DMS53 (cell line): ENCODE measurements at regions not wholly inside any gene's neighbourhood (a gene's known extent, or its start where the extent isn't known, plus 50 kb on each side); places are given as distances from the start of the nearest gene placed in this dataset.
"Not testable (repeated sequence)": the region's sequence is repeated elsewhere in the genome, so short reads cannot be mapped to it uniquely, and the experiment has no call there.

Experiments
- DNase-seq: peaks from one replicate; lab custom pipeline; 2025; lab: John Stamatoyannopoulos, UW

DNA sequence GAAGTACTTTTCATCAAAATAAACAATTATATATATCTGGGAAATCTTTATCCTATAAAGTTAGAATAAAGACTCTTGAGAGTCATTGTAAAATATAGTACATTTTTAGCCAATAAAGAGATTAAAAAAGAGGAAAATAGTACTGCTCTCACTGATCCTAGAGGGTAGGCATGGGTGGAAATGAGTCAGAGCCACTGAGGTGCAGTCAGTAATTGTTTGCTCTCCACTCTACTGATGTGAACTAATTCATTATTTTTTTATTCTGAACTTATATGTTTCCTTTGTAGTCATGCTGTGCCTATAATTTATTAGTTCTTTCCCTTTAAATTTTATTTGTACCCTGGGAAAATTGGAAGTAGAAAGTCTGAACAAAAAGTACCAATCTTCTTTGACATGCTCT lies 1359.4 kb upstream of the GJE1 start:
- peak; percentile 63 for DNase-seq

DNA sequence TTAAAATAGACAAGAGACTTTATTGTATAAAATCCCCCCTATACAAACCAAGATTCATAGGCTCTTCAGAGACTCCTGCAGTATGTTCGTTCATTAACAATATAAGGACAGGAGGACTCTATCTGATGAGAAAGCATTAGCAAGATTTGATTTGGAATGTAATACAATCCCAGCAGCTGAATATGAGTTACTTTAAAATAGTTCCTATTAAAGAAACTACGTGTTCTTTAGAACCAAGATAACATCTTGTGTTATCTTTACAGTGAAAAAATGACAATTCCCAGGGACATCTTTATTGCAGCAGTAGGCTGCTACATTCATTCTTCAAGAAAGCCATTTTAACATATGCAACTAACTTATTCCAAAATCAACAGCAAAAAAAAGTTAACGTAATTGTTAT lies 1360.1 kb upstream of the GJE1 start:
- DNase-seq: no peak

DNA sequence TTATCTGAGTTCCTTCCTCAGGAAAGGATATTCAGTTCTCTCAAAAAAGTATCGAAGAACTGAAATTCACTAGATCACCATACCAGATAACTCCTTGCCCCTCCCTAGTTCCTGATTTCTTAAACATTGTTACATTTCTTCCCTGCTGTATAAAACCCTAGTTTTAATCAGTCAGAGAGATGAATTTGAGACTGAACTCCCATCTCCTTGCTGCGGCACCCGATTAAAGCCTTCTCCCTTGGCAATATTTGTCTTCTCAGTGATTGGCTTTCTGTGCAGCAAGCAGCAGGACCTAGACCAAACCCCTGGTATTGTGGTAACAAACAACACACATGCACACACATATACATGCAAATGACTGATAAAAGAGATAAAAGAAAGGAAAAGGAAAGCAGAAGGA lies 1364.6 kb upstream of the GJE1 start:
- no peak for DNase-seq

DNA sequence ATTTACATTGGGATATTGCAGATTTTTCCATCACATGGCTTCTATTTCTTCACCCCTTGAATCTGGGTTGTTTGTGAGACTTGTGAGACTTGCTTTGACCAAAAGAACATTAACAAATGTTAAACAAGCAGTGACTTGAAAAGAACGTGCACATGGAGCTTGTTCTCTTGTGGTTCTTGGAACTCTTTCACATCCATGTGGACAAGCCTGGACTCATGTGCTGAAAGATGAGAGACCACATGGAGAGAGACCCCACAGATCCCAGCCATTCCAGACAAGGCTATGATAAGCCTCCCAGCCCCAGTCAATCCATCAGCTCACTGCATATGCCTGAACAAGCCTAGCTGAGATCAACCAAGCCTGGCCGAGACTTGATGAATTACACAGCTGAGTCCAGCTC lies 1365.7 kb upstream of the GJE1 start:
- no peak for DNase-seq

DNA sequence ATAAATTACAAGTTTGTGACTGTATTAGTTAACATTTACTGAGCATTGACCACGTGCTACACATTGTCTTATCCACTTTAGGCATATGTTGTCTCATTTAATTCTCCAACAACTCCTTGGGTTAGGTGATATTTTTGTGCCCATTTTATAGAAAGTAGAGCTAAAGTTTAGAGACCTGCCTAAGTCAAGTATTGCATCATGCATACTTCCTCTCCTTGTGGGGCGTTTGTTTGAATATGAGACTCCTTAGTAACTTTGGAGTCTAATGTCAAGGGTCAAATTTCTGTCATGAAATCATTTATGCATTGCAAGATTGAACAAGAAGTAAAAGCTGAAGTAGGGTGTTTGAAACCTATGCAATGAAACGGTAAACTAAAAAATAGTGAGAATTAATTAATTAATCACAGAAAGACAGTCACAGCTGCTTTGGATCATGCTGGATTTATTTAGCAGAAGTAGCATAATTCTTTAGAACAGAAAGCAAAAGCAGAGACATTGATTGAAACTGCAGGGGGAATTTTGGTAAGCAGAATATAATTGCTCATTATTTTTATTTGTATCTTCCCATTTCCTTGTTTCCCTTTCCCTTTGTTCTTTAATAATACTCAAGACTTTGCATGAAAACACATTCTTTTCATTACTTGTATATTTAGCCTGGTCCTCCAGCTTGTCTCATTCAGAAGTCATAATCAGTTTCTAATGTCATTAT lies 1374.4 kb upstream of the GJE1 start:
- no peak for DNase-seq

DNA sequence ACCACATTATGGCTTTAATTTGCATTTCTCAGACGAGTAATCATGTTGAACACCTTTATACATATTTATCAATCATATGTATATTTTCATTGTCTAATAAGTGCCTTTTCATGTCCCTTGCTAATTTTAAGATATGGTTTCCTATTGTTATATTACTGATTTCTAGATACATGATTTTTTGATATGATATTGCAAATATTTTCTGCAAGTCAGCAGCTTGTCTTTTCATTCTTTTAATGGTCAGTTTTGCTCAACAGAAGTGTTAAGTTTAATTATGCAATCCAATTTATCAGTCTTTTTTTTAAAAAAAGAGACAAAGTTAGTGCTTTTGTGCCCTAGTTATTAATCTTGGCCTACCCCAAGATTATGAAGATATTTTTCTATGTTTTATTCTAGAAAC lies 1377.8 kb upstream of the CITED2 start:
- no peak for DNase-seq

DNA sequence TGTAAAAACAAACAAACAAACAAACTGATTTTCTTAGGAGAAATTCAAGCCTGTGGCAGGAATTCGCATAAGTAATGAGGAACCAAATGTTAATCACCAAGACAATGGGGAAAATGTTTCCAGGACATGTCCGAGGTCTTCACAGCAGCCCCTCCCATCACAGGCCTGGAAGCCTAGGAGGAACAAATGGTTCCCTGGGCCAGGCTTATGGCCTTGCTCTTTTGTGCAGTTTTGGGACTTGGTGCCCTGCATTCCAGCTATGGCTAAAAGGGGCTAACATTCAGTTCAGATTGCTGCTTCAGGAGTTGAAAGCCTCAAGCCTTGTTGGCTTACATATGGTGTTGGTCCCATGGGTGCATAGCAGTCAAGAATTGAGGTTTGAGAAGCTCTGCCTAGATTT lies 1372.7 kb upstream of the CITED2 start:
- DNase-seq: no peak

DNA sequence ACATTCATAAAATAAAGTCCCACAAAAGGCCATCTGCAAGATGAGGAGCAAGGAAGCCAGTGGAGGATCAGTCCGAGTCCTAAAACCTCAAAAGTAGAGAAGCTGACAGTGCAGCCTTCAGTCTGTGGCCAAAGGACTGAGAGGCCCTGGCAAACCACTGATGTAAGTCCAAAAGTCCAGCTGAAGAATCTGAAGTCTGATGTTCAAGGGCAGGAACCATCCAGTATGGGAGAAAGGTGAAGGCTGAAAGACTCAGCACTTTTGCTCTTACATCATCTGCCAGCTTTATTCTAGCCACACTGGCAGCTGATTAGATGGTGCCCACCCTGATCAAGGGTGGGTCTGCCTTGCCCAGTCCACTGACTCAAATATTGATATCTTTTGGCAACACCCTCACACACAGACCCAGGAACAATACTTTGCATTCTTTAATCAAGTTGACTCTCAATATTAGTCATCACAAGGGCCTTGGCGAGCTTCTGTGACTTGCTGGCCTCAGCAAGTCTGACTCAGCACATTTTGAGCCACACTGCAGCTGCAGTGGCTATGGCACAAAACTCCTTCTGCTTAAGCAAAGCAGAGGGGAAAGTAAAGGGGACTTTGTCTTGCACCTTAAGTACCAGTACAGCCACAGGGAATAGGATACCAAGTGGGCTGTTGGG lies 1370.3 kb upstream of the CITED2 start:
- DNase-seq: peak; percentile 2

DNA sequence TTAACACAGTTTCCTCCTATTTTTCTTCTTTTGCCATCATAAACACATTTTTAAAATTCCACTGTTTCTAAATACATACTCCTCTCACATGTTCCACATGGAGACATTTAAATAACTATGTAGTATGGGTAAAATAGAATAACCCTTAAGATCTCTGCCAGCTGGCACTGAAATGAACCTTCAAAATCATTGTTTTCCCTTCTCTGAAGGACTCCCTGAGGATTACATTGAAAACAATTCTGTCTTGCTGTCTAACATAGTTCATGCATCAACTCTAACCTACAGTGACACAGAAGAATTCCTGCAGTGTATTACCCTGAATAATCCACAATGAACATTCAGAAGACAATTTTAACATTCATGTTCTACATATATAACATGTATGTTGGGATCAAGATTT lies 1361.8 kb upstream of the CITED2 start:
- no peak for DNase-seq

DNA sequence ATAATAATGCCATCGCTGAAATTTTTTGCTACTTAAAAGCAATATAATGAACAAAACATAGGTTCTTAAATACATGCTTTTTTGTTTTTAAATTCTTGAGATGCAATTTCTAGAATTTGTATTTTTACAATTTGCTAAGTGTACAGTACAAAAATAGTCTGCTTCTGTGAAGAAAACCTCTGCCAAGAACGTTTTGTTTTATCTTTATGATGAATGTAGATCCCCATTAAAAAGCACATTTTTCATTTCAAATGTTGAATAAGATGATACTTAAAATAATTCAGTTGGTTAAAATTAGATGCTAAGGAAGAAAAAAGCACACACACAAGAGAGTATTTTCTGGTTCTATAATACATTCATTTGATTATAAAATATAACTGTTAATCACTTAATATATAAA lies 1358.5 kb upstream of the CITED2 start:
- no peak for DNase-seq

DNA sequence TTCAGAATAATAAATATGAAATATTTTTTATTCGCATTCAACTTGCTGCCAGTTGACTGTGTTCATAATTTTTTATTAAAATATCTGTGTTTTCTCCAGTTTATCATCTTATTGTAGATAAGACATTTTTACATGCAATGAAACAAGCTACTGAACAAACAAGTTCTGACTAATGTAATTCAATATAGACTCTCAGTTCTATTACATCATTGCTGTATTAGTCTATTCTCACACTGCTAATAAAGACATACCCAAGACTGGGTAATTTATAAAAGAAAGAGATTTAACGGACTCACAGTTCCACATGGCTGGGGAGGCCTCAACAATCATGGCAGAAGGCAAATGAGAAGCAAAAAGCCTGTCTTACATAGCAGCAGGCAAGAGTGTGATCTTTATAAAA lies 1357.7 kb upstream of the CITED2 start:
- DNase-seq: peak; percentile 1

DNA sequence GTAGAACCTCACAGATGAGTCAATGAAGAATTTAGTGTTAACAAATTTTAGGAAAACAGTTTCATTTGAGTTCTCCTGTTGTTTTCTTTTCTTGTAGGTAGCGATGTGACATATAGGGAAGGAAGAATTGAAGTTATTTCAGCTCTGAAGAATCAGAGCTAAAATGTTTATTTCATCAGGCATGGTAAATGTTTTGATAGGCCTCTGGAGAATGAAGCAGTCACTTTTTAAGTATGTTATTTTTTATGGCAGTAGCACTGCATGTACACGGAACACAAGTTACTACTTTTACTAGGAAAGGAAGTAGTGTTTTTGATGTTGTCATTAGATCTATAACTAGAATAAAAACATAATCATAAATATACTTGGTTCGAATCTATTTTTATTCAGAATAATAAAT lies 1357.3 kb upstream of the CITED2 start:
- no peak for DNase-seq

DNA sequence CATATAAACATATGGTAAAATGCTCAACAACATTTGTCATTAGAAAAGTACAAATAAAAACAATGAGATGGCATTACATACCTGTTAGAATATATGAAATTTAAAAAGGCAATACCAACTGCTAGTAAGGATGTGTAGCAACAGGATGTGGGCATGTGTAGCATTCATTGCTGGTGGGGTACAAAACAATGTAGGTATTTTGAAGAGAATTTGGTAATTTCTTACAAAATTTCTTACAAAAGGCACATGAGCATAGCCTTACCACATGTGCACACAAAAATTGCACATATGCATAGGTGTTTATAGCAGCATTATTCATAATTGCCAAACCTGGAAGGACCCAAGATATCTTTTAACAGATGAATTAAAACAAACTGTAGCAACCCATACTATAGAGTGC lies 1355.1 kb upstream of the CITED2 start:
- DNase-seq: no peak

DNA sequence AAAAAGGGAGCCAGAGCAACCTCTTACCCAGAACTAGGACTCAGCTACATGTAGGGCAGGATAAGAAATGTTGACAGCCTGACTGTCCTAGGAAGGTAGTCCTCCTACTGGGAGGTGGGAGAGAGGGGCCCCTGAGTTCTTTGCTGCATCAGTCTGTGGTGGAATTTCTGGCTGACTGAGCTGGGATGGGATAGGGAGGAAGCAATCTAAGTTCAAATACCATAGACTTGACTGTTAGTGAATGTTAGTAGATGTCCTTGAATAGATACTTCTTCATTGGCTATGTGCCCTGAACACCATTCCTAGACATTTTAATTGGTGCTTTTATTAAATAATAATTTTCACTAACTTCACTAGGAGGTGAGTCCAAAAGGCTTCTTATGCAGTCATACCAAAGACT lies 1343.6 kb upstream of the CITED2 start:
- DNase-seq: no peak

DNA sequence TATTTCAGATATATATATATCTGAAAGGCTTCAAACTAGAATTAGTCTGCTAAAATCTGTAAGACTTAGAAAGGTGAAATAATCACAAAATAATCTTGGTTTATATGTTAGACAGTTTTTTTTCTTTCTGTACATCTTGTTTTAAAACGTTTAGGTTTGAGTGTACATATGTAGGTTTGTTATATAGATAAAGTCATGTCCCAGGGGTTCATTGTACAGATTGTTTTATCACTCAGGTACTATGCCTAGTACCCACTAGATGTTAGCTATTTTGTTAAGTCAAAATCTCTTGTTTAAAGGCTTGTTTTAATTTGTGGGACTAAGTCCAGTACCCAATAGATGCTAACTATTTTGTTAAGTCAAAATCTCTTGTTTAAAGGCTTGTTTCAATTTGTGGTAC lies 1339.0 kb upstream of the CITED2 start:
- no peak for DNase-seq

DNA sequence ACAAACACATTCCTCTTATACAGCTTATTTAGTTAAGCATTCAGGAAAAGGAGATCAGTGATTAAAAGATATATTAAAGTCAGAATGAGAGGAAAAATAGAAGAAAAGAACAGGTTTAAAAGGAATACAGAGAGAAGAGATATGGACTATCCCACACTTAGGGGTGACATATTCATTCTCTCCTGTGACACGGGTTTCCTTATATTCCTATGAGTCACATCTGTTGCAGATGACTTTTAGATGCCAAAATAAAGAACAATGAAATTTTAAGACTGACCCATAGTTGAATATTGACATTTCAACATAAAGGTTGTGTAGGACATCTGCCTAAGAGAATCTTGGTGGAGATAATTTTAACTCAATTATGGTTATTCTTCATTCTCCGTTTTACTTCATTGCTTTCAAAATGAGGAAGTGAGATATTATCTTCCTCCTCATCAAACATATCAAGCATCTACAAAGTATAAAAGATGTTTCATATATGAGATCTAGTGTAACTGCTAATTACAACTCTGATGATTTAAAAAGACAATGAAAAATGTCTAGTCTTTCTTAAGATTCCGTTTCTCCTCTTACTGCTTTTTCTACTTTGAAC lies 1336.7 kb upstream of the CITED2 start:
- peak; percentile 13 for DNase-seq

DNA sequence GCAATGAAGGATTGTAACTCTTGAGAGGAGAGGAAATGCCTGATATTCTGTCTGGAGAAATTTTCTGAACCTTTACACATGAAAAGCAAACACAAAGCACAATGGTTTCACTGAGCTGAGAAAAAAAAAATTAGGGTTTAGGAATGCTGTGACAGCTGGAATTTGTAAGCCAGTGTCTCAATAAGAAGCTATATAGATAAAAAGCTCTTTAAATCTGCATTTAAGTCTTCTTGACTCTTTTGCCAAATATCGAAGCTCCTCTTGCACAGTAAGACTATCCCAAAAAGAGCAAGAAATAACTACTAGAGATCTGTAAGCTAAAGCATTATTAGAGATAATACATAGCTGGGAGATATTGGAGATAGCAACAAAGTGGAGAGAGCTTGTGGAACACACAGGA lies 1334.0 kb upstream of the CITED2 start:
- no peak for DNase-seq

DNA sequence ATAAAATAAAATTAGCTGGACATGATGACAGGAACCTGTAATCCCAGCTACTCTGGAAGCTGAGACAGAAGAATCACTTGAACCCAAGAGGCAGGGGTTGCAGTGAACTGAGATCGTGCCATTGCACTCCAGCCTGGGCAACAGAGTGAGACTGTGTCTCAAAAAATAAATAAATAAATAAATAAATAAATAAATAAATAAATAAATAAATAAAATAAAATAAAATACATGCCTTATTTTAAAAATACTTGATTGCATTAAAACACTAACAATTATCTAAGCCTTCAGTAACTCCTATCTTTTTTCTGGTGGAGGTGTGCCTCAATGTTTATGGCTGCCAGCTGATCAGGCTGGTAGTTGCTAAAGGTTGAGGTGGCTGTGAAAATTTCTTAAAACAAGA lies 1329.6 kb upstream of the CITED2 start:
- DNase-seq: not testable (repeated sequence)

DNA sequence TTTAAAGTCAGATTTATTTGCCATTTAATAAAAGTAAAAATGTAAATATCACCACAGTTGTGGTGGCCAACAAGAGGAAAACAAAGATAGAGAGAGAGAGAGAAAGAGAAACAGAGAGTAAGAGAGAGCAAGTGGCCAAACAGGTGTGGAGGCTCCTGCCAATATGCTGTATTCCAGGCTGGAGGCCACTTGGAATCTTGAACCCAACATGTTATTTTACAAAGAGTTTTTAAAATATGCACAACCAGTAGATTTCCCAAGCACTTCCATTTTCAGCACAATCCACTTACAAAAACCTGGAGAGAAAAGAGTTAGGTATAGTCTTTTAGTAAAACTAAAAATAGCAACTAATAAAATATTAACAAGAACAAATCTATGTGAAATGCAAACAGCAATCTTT lies 1323.1 kb upstream of the CITED2 start:
- DNase-seq: no peak

DNA sequence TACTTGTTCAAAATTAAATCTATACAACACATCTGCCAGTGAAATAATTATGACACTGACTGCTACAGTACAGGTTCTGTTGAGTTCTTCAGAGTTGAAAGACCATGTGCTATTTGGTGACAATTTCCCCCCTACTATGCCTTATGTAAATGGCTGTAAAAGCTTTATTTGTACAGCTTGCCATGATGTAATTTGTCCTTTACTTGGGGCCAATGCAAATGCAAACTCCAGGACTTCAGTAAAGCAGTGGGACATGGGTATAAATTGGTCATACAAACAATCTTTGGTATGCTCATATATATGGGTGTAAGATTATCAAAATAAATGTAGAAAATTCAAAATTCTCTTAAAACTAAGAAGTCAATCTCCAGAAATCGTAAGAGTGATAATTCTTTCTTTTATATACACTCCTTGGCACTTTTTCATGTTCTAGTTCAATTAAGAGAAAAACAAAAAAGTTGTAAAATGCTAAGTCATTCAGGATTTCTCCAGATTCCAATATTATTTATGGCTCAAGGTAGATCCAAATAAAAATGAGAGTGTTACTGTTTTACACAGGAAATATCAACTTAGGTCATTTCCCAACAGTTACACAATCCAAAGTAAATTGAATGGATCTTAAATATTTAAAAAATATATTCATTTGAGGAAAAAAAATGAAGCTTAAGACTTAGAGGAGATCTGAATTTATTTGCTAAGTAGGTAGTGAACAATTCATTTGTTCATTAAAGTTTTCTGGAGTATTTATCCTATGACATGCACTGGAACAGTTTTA lies 1310.5 kb upstream of the CITED2 start:
- peak; percentile 75 for DNase-seq

DNA sequence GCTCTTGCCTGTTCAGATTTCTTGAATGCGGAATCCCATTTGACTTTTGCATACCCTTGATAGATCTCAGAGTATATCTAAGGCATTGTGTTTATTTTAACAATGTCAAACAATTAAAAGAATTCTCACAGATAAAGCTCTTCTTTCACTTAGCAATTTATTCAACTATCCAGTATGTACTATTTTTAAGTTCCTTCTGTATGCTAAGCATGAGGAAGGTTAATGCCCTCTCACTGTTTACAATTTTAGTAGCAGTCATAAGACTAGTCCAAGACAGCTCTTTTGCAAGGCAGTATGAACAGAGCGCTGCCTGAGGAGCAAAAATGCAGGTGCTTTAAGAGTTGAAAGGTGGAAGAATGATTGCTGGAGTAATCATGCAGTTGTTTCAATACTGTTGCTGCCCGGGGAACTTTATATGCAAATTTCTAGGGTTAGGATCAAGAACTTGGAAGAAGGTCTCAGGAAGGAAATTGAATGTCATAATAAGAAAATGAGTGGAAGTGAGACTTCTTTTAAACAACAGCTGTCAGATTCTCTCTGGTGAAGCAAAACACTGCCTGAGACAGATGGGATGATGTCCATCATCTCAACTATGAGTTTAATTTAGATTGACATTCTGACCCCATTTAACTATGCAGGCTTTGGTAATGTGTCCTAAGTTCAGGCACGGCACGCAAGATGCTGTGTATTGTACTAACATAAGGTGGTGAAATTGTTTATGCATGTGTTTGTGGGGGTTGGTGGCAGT lies 1303.5 kb upstream of the CITED2 start:
- no peak for DNase-seq

DNA sequence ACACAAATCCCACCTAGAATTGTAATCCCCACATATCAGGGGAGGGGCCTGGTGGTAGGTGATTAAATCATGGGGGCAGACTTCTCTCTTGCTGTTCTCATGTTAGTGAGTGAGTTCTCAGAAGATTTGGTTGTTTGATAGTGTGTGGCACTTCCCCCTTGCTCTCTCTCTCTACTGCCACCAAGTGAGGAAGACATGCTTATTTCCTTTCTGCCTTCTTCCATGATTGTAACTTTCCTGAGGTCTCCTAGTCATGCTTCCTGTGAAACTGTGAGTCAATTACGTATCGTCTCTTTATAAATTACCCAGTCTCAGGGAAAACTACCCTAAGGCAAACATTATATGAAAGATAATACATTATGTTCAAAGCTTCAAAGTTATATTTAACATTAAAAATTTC lies 1297.5 kb upstream of the CITED2 start:
- DNase-seq: peak; percentile 22
